ENCODE measurements at regions not wholly inside any gene's neighbourhood (a gene's known extent, or its start where the extent isn't known, plus 50 kb on each side); places are given as distances from the start of the nearest gene placed in this dataset.

GRCh38 chr20:4091490-4092479, 56.8 kb upstream of the SMOX start (continued):
- TF ChIP-seq, protein P1, sequence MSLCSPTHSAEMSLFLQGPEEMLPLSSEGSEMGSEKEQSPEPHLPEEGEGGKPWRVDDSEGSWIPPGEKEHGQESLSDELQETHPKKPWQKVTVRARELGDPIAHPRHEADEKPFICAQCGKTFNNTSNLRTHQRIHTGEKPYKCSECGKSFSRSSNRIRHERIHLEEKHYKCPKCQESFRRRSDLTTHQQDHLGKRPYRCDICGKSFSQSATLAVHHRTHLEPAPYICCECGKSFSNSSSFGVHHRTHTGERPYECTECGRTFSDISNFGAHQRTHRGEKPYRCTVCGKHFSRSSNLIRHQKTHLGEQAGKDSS (CRISPR knock-in tag; IDR thresholded peaks at IDR 0.05; ENCODE audit: borderline replicate concordance, low read depth) = no peak
- TF ChIP-seq, protein P2, sequence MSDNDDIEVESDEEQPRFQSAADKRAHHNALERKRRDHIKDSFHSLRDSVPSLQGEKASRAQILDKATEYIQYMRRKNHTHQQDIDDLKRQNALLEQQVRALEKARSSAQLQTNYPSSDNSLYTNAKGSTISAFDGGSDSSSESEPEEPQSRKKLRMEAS (IDR thresholded peaks at IDR 0.05) = no peak
- no peak for TF ChIP-seq LRRFIP1 (CRISPR knock-in tag; conservative IDR thresholded peaks at IDR 0.05)
- TF ChIP-seq, protein P3, sequence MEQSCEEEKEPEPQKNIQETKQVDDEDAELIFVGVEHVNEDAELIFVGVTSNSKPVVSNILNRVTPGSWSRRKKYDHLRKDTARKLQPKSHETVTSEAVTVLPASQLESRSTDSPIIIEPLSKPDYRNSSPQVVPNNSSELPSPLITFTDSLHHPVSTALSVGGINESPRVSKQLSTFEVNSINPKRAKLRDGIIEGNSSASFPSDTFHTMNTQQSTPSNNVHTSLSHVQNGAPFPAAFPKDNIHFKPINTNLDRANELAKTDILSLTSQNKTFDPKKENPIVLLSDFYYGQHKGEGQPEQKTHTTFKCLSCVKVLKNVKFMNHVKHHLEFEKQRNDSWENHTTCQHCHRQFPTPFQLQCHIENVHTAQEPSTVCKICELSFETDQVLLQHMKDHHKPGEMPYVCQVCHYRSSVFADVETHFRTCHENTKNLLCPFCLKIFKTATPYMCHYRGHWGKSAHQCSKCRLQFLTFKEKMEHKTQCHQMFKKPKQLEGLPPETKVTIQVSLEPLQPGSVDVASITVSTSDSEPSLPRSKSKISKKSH (CRISPR knock-in tag; IDR thresholded peaks at IDR 0.05; ENCODE audit: borderline replicate concordance) = 0 out of 2 replicates have a peak, but pooled peaks have one; percentile 17
- peak; percentile 73 for TF ChIP-seq RXRA (CRISPR knock-in tag; IDR thresholded peaks at IDR 0.05)
- TF ChIP-seq ZNF292 (CRISPR knock-in tag; IDR thresholded peaks at IDR 0.05; ENCODE audit: borderline replicate concordance, low read depth) = peak; percentile 57; the same call in 1 of the 2 replicates
- TF ChIP-seq FOXA3 (CRISPR knock-in tag; IDR thresholded peaks at IDR 0.05) = no peak
- TF ChIP-seq NR2C2 (CRISPR knock-in tag; IDR thresholded peaks at IDR 0.05; ENCODE audit: borderline replicate concordance) = no peak
- no peak for TF ChIP-seq ZNF460 (CRISPR knock-in tag; IDR thresholded peaks at IDR 0.05; ENCODE audit: borderline replicate concordance)
- no peak for TF ChIP-seq ZKSCAN1 (IDR thresholded peaks at IDR 0.05; ENCODE audit: low read length)
- TF ChIP-seq, protein P4, sequence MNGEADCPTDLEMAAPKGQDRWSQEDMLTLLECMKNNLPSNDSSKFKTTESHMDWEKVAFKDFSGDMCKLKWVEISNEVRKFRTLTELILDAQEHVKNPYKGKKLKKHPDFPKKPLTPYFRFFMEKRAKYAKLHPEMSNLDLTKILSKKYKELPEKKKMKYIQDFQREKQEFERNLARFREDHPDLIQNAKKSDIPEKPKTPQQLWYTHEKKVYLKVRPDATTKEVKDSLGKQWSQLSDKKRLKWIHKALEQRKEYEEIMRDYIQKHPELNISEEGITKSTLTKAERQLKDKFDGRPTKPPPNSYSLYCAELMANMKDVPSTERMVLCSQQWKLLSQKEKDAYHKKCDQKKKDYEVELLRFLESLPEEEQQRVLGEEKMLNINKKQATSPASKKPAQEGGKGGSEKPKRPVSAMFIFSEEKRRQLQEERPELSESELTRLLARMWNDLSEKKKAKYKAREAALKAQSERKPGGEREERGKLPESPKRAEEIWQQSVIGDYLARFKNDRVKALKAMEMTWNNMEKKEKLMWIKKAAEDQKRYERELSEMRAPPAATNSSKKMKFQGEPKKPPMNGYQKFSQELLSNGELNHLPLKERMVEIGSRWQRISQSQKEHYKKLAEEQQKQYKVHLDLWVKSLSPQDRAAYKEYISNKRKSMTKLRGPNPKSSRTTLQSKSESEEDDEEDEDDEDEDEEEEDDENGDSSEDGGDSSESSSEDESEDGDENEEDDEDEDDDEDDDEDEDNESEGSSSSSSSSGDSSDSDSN (CRISPR knock-in tag; IDR thresholded peaks at IDR 0.05) = no peak; the same call in 1 of the 2 replicates
- TF ChIP-seq ATF4 (CRISPR knock-in tag; IDR thresholded peaks at IDR 0.05) = no peak
- TF ChIP-seq KLF16 (CRISPR knock-in tag; IDR thresholded peaks at IDR 0.05) = 0 out of 4 replicates have a peak, but pooled peaks of 1 of the 2 experiments have one; percentile 53
- peak; percentile 18; the same call in 1 of the 2 replicates for TF ChIP-seq SALL1 (CRISPR knock-in tag; IDR thresholded peaks at IDR 0.05)
- peak; percentile 88 for TF ChIP-seq CTCF (CRISPR knock-in tag; IDR thresholded peaks at IDR 0.05)
- no peak; the same call in 1 of the 2 replicates for TF ChIP-seq EHMT2 (IDR thresholded peaks at IDR 0.05; ENCODE audit: borderline replicate concordance, low read depth, low read length)
